GM12865 (cell line): ENCODE measurements at regions not wholly inside any gene's neighbourhood (a gene's known extent, or its start where the extent isn't known, plus 50 kb on each side); places are given as distances from the start of the nearest gene placed in this dataset.

Source experiments
- DNase-seq: peaks from one replicate; pipeline ENCODE4 v3.0.0; 2010; ENCODE audit warnings: low read depth
- H3K4me3 ChIP-seq: 2 replicates; pipeline ENCODE4 v1.5.1; 2011; ENCODE audit warnings: mild to moderate bottlenecking, low read depth, low read length, control low read depth
- TF ChIP-seq, protein P1 (sequence below): IDR thresholded peaks from 2 replicates; pipeline ENCODE4 v1.5.1; 2011; ENCODE audit warnings: low read length, control low read depth, low read depth, inconsistent platforms; ENCODE audit not compliant: insufficient read depth; ENCODE audit errors: missing control alignments

DNA sequence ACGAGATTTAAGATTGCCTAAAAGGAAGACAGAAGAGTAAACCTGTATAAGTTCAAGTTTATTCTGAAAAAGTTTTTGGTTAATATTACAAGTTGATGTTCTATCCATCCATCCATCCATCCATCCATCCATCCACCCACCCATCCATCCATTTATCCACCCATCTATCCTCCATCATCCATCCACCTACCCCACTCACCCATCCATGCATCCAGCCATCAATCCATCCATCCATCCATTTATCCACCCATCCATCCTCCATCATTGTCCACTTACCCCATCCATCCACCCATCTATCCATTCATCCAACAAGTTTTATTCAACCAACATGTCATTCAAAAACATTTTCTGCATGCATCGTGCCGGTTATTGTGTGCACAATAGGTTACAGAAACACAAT is 89.3 kb downstream of the ZBTB18 start:
- no peak overlapping the region for H3K4me3 ChIP-seq
- TF ChIP-seq, protein P1, sequence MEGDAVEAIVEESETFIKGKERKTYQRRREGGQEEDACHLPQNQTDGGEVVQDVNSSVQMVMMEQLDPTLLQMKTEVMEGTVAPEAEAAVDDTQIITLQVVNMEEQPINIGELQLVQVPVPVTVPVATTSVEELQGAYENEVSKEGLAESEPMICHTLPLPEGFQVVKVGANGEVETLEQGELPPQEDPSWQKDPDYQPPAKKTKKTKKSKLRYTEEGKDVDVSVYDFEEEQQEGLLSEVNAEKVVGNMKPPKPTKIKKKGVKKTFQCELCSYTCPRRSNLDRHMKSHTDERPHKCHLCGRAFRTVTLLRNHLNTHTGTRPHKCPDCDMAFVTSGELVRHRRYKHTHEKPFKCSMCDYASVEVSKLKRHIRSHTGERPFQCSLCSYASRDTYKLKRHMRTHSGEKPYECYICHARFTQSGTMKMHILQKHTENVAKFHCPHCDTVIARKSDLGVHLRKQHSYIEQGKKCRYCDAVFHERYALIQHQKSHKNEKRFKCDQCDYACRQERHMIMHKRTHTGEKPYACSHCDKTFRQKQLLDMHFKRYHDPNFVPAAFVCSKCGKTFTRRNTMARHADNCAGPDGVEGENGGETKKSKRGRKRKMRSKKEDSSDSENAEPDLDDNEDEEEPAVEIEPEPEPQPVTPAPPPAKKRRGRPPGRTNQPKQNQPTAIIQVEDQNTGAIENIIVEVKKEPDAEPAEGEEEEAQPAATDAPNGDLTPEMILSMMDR, result no peak
- no peak for DNase-seq

DNA sequence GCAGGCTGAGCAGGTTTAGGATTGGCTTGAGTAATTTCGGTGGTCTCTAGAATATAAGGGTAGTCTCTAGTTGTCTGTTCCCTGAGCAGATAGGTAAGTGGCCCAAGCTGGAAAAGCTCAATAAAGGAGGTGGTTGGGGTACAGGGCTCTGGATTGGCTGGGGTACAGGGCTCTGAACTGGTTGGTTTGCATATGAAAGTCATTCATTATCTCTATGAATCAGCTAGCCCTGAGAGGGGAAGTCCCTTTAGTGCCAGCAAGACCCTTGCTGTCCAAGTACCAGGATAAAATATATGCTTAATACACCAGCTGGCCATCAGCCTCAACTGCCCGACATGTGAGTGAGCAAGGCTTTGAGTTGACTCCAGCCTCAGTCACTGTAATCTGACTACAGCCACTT is 93.0 kb downstream of the ZBTB18 start:
- TF ChIP-seq, protein P1, result no peak
- no peak for DNase-seq
- H3K4me3 ChIP-seq, result no peak overlapping the region

DNA sequence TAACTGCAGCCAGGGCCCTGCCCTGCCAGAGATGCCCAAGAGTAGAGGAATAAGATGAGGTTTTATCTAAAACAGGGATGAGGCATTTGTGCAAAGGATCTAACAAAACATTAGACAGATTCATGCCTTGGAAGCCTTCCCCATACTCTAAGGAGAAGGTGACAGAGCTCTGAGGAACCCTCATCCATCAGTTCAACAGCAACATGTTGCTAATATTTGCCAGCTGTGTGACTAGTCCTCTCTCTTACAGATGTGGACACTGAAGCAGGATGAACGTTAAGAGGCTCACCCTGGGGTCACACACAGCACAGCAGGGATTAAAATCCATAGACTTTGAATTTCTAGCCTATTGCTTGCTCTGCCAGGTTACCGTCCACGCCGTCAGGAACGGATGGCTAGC is 99.0 kb downstream of the ZBTB18 start:
- TF ChIP-seq, protein P1, result no peak
- H3K4me3 ChIP-seq, result no peak overlapping the region
- DNase-seq, result no peak

DNA sequence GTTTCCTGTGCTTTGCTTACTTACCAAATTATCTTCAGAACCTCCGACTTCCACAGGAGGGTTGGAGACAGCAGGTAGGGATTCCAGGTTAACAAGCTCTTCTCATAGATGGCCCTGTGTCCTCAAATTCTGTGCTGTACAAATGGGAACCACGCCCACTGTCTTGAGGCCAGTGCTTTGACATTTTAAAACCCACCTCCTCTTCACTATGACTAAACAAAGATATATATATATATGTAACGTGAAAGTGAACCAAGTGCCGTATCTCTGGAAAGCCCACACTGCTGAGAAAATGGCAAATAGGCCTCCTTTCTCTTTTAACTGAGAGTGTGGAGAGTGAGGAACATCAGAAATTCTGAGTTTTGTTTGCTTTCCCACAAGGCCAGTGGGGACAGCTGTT is 99.6 kb downstream of the ZBTB18 start:
- peak; percentile 21 for DNase-seq
- H3K4me3 ChIP-seq, result no peak overlapping the region
- TF ChIP-seq, protein P1, result no peak

DNA sequence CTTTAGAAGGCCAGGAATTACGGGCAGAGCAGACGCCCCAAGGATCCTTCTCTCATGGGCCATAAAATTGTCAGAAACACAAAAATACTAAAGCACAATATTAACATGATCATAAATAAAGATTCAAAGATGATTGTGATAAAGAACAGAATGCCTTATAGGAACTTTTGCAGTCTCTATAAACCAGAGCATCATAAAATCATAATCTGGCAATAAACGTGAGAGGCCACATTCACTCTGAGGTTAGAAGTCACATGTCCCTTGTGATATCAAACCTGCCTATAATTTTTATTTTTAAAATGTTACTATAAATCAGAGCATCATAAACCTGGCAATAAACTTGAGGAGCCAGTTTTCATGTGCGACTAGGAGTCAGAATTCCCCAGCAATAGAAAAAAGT is 100.5 kb downstream of the ZBTB18 start:
- no peak for DNase-seq
- no peak overlapping the region for H3K4me3 ChIP-seq
- TF ChIP-seq, protein P1, result no peak

DNA sequence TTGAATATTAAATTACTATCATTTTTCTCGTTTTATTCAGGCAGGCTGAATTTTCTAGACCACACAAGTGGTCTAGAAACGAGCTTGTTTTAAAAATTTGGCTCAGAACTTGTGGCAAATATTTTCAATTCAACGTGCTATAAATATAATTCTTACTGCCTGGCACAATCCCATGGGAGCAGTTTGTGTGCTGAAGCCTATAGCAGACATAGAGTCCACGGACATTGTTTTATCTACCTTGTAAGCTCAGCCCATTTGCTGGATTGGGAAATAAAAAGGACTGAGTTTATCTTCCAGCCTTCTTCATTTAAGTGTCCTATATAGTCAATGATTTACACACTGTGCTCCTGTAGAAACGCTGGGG is 103.4 kb downstream of the ZBTB18 start:
- no peak overlapping the region for H3K4me3 ChIP-seq
- TF ChIP-seq, protein P1, result no peak
- no peak for DNase-seq

DNA sequence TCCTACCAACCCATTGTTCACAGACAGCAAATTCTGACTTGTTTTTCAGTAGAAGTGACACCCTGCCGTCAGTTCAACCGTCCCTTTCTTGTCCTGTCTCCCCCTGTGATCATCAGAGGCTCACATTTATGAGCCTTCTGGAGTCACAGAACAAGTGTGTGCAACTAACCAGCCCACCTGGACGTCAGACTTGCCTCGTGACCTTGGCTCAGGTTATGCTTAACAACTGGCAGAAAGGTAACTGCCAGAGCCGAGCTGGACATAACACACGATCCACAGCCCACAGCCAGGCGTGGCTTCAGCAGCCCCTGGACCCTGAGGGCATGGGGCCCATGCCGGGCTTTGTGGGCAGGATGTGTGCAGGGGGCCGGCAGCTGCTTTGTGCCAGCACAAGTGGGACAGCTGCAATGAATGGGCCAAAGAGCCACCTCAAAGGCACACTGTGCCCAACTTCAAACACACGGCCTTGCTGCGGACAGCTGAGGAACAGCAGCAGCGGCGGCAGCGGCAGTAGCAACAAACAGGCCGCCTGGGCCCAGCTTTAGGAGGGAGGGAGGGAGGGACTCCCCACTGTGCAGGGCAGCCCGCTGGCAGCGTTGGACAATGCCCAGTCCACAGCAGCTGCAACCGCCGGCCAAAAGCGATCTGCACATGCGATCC is 103.9 kb downstream of the ZBTB18 start:
- H3K4me3 ChIP-seq, result no peak overlapping the region
- TF ChIP-seq, protein P1, result no peak
- DNase-seq, result no peak
